B cell (primary cell): ENCODE measurements at regions not wholly inside any gene's neighbourhood (a gene's known extent, or its start where the extent isn't known, plus 50 kb on each side); places are given as distances from the start of the nearest gene placed in this dataset.

Experiments used
- ATAC-seq: fragments of 200-7000 bp; cut with Tn5 transposase; one replicate; pipeline ENCODE4 v1.10.0; 2021; ENCODE audit warnings: low read depth, mild to moderate bottlenecking, moderate number of reproducible peaks, moderate library complexity
- CTCF ChIA-PET: fragments of 350-600 bp; sonication (Branson Sonifier 250); formaldehyde crosslinking; loops from one replicate; lab custom pipeline; 2021; ENCODE audit warnings: antibody characterized with exemption, inconsistent platforms; lab: Charles Lee
- POLR2A ChIA-PET: fragments of 350-600 bp; sonication (Branson Sonifier 250); formaldehyde crosslinking; loops from one replicate; lab custom pipeline; 2021; ENCODE audit warnings: antibody characterized with exemption; lab: Charles Lee
- DNase-seq: peaks from one replicate; pipeline ENCODE4 v3.0.0; 2013
- H2AFZ ChIP-seq: 2 replicates; pipeline ENCODE4 v1.6.1; 2012; ENCODE audit warnings: mild to moderate bottlenecking, low read depth, low read length; ENCODE audit not compliant: insufficient read depth, poor library complexity, severe bottlenecking
- H3K27ac ChIP-seq, 2 donors: 1 replicate in 1 of 2; 2 replicates in 1 of 2; pipeline ENCODE4 v1.5.1; 2012 to 2013; ENCODE audit warnings: low read length in 2 of 2, mild to moderate bottlenecking in 2 of 2, moderate library complexity in 1 of 2
- H3K27me3 ChIP-seq, 4 experiments: fragments of 200-600 bp in 1 of 4; sonication (generic) in 1 of 4; replicated peaks in 1 of 4; 1 replicate in 2 of 4; 2 replicates in 2 of 4; pipeline versions ENCODE4 v1.6.1 to v1.7.0; 2013 to 2016; ENCODE audit warnings: low read length in 3 of 4, mild to moderate bottlenecking in 2 of 4, mixed read lengths in 1 of 4, moderate library complexity in 1 of 4; ENCODE audit not compliant: insufficient read depth in 4 of 4, control insufficient read depth in 3 of 4; ENCODE audit errors: control extremely low read depth in 1 of 4
- H3K36me3 ChIP-seq, 2 experiments: replicated peaks in 1 of 2; 1 replicate in 1 of 2; 2 replicates in 1 of 2; pipeline versions ENCODE4 v1.6.1 to v1.7.1; 2013; ENCODE audit warnings: low read length in 1 of 2; ENCODE audit not compliant: insufficient read depth in 2 of 2, control insufficient read depth in 1 of 2; ENCODE audit errors: control extremely low read depth in 1 of 2, extremely low read depth in 1 of 2
- H3K4me1 ChIP-seq, 2 donors: fragments of 200-600 bp in 1 of 2; sonication (generic) in 1 of 2; 1 replicate in 1 of 2; 2 replicates in 1 of 2; pipeline versions ENCODE4 v1.5.1 to v1.6.1; 2013 to 2017; ENCODE audit warnings: low read length in 2 of 2; ENCODE audit not compliant: control insufficient read depth in 2 of 2, insufficient read depth in 2 of 2
- H3K4me2 ChIP-seq: replicated peaks from 2 replicates; pipeline ENCODE3; 2012; ENCODE audit warnings: mild to moderate bottlenecking, low read depth, low read length; ENCODE audit not compliant: poor library complexity, severe bottlenecking
- H3K4me3 ChIP-seq, 5 experiments: fragments of 200-600 bp in 1 of 5; sonication (generic) in 1 of 5; 1 replicate in 3 of 5; 2 replicates in 2 of 5; pipeline versions ENCODE4 v1.5.1 to v1.7.0; 2011 to 2016; ENCODE audit warnings: low read length in 4 of 5, mild to moderate bottlenecking in 4 of 5, low read depth in 2 of 5, control low read depth in 1 of 5, moderate library complexity in 1 of 5; ENCODE audit not compliant: insufficient read depth in 1 of 5; ENCODE audit errors: control extremely low read depth in 1 of 5, extremely low read depth in 1 of 5
- H3K79me2 ChIP-seq: fragments of 200-600 bp; sonication (generic); one replicate; pipeline ENCODE4 v1.6.0; 2016; ENCODE audit warnings: low read length; ENCODE audit not compliant: control insufficient read depth, insufficient read depth
- H3K9ac ChIP-seq: fragments of 200-600 bp; sonication (generic); 2 replicates; pipeline ENCODE4 v1.6.1; 2017; ENCODE audit warnings: mild to moderate bottlenecking, low read length, moderate library complexity
- H3K9me3 ChIP-seq, 3 donors: one replicate each; pipeline versions ENCODE4 v1.6.1 to v1.7.1; 2013; ENCODE audit warnings: low read length in 2 of 3; ENCODE audit not compliant: control insufficient read depth in 2 of 3, insufficient read depth in 1 of 3; ENCODE audit errors: control extremely low read depth in 1 of 3
- H4K20me1 ChIP-seq: 2 replicates; pipeline ENCODE4 v1.6.0; 2012; ENCODE audit warnings: mild to moderate bottlenecking, low read length; ENCODE audit not compliant: insufficient read depth, control insufficient read depth, poor library complexity, severe bottlenecking
- H3K27ac Mint-ChIP-seq: one replicate; pipeline ENCODE4 v1.8.0; 2021; ENCODE audit warnings: mixed read lengths
- H3K27me3 Mint-ChIP-seq: one replicate; pipeline ENCODE4 v1.8.0; 2021; ENCODE audit warnings: mixed read lengths
- H3K4me1 Mint-ChIP-seq: one replicate; pipeline ENCODE4 v1.8.0; 2021; ENCODE audit warnings: mixed read lengths
- H3K4me3 Mint-ChIP-seq: one replicate; pipeline ENCODE4 v1.8.0; 2021; ENCODE audit warnings: mixed read lengths
- H3K9me3 Mint-ChIP-seq: one replicate; pipeline ENCODE4 v1.8.0; 2022; ENCODE audit warnings: mixed read lengths; ENCODE audit not compliant: insufficient read depth
- EZH2 ChIP-seq: IDR thresholded peaks from 2 replicates; pipeline ENCODE4 v1.6.1; 2012; ENCODE audit warnings: borderline replicate concordance, low read depth, mild to moderate bottlenecking, moderate library complexity, low read length; ENCODE audit not compliant: insufficient read depth, poor library complexity, severe bottlenecking
- WGBS: methylation state at CpG from one replicate; pipeline ENCODE4 v1.1.5; 2013; ENCODE audit warnings: missing lambda C conversion rate; ENCODE audit not compliant: insufficient coverage; 5-methylcytosine and 5-hydroxymethylcytosine counted together
- intact Hi-C: fragments of 100-400 bp; cut with micrococcal nuclease; formaldehyde crosslinking; loops from one replicate; pipeline ENCODE4 v1.10.0; 2022
- TF ChIP-seq, protein P1 (sequence below): fragments of 200-600 bp; IDR thresholded peaks from one replicate; pipeline ENCODE4 v1.8.0; 2022; ENCODE audit warnings: antibody characterized with exemption, mild to moderate bottlenecking

DNA sequence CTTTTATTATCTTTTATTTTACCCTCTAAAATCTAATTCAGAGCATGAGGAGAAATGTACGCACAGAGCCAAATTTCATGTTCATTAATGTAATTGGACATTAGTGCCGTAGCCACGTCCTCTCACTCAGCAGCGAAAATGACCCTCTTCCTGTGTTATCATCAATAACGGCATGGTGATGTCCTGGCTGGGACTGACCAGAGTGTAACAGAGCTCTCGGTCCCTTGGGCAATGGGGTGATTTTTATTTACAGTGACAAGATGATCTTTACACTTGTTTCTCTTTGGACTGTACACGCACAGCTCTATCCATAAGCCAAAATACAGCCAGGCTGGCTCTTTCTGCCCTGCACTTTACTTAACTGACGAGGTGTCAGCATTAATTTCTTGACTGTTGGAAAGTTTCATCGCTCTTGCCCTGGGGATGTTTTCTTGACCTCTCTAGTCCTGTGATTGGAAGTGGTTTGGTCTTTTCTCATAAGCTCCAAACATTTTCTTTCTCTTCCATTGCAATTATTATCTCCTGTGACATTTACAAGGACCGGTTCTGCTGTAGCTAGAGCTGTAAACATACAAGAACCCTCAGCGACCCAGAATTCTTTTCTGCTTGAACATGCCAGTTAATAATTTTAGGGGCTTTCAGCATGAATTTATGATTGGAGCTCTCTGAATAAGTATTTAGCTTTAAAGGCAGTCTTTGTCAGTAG, 308.0 kb upstream of the PIK3C3 start:
- CTCF ChIA-PET = no interaction called here
- Mint-ChIP-seq H3K27ac (no peak overlapping the region), H3K9me3 (peaks cover 4% of the 10 kb centered on the region), H3K4me3 (no peak overlapping the region), H3K4me1 (no peaks in the 10 kb centered on the region), H3K27me3 (no peaks in the 10 kb centered on the region)
- intact Hi-C loops = no loop called here
- H3K4me3 ChIP-seq = no peak overlapping the region
- no peaks in the 10 kb centered on the region for H3K36me3 ChIP-seq
- no peaks in the 10 kb centered on the region for H4K20me1 ChIP-seq
- H3K27ac ChIP-seq = no peak overlapping the region
- no peak overlapping the region for H3K4me2 ChIP-seq
- ATAC-seq (no peak), DNase-seq (no peak)
- H3K4me1 ChIP-seq = no peaks in the 10 kb centered on the region
- peaks cover 0 to 2% (median 0%) of the 10 kb centered on the region in 3 donors for H3K9me3 ChIP-seq
- H3K9ac ChIP-seq = no peak overlapping the region
- no peak for TF ChIP-seq EZH2
- TF ChIP-seq, protein P1, sequence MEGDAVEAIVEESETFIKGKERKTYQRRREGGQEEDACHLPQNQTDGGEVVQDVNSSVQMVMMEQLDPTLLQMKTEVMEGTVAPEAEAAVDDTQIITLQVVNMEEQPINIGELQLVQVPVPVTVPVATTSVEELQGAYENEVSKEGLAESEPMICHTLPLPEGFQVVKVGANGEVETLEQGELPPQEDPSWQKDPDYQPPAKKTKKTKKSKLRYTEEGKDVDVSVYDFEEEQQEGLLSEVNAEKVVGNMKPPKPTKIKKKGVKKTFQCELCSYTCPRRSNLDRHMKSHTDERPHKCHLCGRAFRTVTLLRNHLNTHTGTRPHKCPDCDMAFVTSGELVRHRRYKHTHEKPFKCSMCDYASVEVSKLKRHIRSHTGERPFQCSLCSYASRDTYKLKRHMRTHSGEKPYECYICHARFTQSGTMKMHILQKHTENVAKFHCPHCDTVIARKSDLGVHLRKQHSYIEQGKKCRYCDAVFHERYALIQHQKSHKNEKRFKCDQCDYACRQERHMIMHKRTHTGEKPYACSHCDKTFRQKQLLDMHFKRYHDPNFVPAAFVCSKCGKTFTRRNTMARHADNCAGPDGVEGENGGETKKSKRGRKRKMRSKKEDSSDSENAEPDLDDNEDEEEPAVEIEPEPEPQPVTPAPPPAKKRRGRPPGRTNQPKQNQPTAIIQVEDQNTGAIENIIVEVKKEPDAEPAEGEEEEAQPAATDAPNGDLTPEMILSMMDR = no peak
- POLR2A ChIA-PET = no interaction called here
- WGBS = 93% methylated on average over 3 of the region's 11 CpGs
- H3K79me2 ChIP-seq = no peaks in the 10 kb centered on the region
- no peaks in the 10 kb centered on the region for H3K27me3 ChIP-seq
- H2AFZ ChIP-seq = no peak overlapping the region

DNA sequence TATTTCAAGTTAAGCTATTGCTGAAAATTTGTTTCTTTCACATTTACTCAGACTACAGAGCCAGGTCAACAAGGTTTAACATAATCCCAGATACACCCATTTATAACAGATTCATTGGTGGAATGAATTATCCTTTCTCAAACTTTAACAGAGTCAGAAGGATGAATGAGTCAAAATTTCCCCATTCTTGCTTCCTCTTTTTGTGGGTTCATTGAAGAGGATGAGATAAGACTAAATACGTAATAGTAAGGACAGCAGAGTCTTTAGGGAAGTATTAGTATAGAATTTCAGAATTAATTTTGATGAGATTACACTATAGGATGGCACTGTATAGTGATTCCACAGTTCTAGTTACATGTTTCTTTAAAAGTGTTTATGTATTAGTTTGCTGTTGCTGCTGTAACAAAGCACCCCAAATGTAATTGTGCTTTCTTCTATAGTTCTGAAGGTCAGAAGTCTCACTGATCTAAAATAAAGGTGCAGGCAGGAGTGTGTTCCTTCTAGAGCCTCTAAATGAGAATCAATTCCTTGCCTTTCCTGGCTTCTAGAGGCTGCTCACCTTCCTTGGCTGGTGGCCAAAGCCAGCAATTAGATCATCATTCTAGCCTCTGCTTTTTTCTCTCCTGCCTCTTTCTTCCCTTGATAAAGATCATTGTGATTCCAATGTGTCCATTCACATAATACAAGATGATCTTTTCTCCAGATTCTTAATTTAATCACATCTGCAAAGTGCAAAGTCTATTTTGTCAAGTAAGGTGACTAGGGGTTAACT, 309.3 kb upstream of the PIK3C3 start:
- Histone ChIP-seq H4K20me1 (no peaks in the 10 kb centered on the region), H3K36me3 (no peaks in the 10 kb centered on the region), H3K9me3 (peaks cover 0 to 2% (median 0%) of the 10 kb centered on the region in 3 donors), H3K79me2 (no peaks in the 10 kb centered on the region), H3K4me1 (no peaks in the 10 kb centered on the region), H3K4me3 (no peak overlapping the region), H3K4me2 (no peak overlapping the region), H3K9ac (no peak overlapping the region), H3K27ac (no peak overlapping the region), H3K27me3 (no peaks in the 10 kb centered on the region), H2AFZ (no peak overlapping the region)
- Mint-ChIP-seq H3K4me1 (no peaks in the 10 kb centered on the region), H3K9me3 (peaks cover 4% of the 10 kb centered on the region), H3K27ac (no peak overlapping the region), H3K27me3 (no peaks in the 10 kb centered on the region), H3K4me3 (no peak overlapping the region)
- DNase-seq (no peak), ATAC-seq (no peak)
- CTCF ChIA-PET = no interaction called here
- TF ChIP-seq EZH2 = no peak
- TF ChIP-seq, protein P1 = no peak
- intact Hi-C loops = no loop called here
- WGBS = no CpG with 5 or more reads among the region's 1 CpG
- POLR2A ChIA-PET = no interaction called here
